Fibroblast of villous mesenchyme (primary cell): ENCODE measurements at regions not wholly inside any gene's neighbourhood (a gene's known extent, or its start where the extent isn't known, plus 50 kb on each side); places are given as distances from the start of the nearest gene placed in this dataset.

ENCODE experiments used
- DNase-seq: peaks from one replicate; pipeline ENCODE4 v3.0.0-alpha.2; 2010; ENCODE audit warnings: low read depth
- H3K4me3 ChIP-seq: 2 replicates; pipeline ENCODE4 v1.5.1; 2011; ENCODE audit warnings: low read depth, mild to moderate bottlenecking, low read length
- CTCF ChIP-seq: IDR thresholded peaks from 2 replicates; pipeline ENCODE4 v1.5.1; 2012; ENCODE audit warnings: low read depth, mild to moderate bottlenecking, low read length; ENCODE audit not compliant: insufficient read depth

DNA sequence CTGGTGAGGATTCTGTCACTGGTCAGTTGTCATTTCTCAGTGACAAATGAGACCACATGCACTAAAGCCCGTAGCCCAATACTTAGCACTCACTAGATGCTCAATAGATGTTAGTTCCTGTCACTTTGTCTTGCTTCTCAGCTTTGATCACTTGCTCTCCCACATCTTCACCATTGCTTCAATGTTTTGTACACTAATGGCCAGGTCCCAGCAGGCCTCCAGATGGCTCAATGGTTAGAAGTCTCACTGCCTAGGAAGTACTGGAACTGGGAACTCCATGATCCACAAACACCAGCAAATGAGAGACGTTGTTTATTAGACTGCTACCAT is 502.8 kb upstream of the JARID2 start:
- no peak overlapping the region for H3K4me3 ChIP-seq
- TF ChIP-seq CTCF = no peak
- DNase-seq = no peak

GRCh38 chr6:14743474-14744211 is 502.2 kb upstream of the JARID2 start:
- no peak overlapping the region for H3K4me3 ChIP-seq
- DNase-seq = peak; percentile 98
- no peak for TF ChIP-seq CTCF

DNA sequence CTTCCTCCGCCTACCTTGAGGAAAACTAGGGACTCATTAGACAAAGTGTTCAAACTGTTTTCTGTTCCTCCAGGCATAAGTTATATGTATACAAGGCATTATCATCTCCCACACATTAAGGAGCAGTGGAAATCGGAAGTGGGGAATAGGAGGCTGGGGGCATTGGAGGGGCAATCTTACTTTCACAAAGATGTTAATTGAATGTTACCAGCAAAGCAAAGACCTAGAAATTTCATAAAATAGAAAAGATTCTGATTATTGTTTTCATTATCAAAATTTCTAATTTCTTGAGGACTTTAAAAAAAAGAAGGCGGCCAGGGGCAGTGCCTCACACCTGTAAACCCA is 501.7 kb upstream of the JARID2 start:
- H3K4me3 ChIP-seq = no peak overlapping the region
- DNase-seq = no peak
- TF ChIP-seq CTCF = no peak

- DNase-seq = no peak
- no peak for TF ChIP-seq CTCF
- no peak overlapping the region for H3K4me3 ChIP-seq
These were observed 499.6 kb upstream of the JARID2 start for GRCh38 chr6:14746139-14746837.

DNA sequence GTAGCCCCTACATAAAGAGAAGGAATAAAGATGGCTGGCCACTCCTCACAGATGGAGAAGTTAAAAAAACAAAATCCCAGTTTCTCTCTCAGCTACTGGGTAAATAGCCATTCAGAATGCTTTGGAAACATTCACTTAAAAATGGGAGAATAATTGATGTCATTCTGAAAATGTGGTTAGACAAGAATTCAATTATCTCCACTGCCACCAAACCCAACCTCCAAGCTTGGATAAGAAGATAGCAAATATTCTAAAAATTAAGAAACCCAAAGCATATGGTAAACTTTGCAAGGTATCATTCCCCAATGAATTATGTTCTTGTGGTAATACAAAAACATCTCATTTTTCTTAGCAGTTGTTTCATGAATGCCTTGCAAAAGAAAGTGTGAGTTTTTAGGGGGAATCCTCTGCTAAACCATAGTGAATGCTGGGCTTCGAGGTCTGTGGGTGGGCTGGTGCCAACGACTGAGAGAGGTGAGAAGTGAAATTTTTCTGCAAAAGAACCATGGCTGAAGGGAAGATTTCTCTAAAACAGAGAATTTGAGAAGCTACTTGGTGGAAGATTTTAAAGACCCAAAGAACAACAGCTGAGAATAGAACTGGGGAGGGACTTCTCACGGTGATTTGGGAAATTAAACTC is 497.9 kb upstream of the JARID2 start:
- DNase-seq = peak; percentile 43
- H3K4me3 ChIP-seq = no peak overlapping the region
- no peak for TF ChIP-seq CTCF

- TF ChIP-seq CTCF = no peak
- DNase-seq = peak; percentile 51
- no peak overlapping the region for H3K4me3 ChIP-seq
These were observed 497.2 kb upstream of the JARID2 start for GRCh38 chr6:14748679-14749078.
